GM12872 (cell line): ENCODE measurements at regions not wholly inside any gene's neighbourhood (a gene's known extent, or its start where the extent isn't known, plus 50 kb on each side); places are given as distances from the start of the nearest gene placed in this dataset.

ENCODE experiments used
- TF ChIP-seq, protein P1 (sequence below): IDR thresholded peaks from 3 replicates; pipeline ENCODE4 v1.5.1; 2011; ENCODE audit warnings: low read depth, mild to moderate bottlenecking, low read length, moderate library complexity; ENCODE audit not compliant: insufficient read depth

- TF ChIP-seq, protein P1, sequence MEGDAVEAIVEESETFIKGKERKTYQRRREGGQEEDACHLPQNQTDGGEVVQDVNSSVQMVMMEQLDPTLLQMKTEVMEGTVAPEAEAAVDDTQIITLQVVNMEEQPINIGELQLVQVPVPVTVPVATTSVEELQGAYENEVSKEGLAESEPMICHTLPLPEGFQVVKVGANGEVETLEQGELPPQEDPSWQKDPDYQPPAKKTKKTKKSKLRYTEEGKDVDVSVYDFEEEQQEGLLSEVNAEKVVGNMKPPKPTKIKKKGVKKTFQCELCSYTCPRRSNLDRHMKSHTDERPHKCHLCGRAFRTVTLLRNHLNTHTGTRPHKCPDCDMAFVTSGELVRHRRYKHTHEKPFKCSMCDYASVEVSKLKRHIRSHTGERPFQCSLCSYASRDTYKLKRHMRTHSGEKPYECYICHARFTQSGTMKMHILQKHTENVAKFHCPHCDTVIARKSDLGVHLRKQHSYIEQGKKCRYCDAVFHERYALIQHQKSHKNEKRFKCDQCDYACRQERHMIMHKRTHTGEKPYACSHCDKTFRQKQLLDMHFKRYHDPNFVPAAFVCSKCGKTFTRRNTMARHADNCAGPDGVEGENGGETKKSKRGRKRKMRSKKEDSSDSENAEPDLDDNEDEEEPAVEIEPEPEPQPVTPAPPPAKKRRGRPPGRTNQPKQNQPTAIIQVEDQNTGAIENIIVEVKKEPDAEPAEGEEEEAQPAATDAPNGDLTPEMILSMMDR = no peak
Observed at GRCh38 chr5:163789870-163790269, 284.5 kb downstream of the MAT2B start.

DNA sequence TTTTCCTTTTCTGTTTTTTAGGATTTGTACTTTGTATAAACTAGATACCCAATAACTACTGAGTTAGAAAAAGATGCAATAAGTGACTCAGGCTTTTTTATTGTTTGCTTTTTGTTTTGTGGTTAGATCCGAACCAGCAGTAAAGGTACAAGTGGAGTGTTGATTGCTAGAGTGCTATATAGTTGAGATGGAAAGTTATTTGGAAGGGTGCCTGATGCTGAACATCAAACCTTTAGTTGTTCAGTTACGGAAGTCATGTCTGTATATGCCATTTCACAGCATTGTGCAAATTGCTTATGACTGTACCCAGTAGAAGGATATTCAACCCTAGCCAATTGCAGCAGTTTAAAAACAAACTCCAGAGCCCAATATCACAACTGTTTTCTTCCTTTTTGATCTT, 285.1 kb downstream of the MAT2B start:
- TF ChIP-seq, protein P1 = no peak

GRCh38 chr5:163794993-163795392, 289.6 kb downstream of the MAT2B start:
- TF ChIP-seq, protein P1 = no peak

DNA sequence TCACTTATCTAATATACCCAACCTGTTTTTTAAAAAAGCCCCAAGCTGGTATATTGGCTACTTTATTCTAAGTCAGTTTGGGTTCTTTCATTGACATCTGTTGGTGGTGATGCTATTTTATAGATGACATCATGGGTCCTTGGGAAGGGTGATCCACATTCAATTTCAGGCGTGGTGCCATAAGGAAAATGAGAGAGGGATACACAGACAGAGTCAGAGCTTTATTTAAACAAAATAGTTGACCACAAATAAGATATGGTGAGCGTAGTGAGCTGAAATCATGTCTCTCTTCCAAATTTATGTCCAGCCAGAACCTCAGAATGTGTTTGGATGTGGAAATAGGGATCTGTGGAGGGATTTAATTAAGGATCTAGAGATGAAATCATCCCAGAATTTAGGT, 302.4 kb downstream of the MAT2B start:
- TF ChIP-seq, protein P1 = no peak

GRCh38 chr5:163809473-163809872, 304.1 kb downstream of the MAT2B start:
- TF ChIP-seq, protein P1 = no peak

DNA sequence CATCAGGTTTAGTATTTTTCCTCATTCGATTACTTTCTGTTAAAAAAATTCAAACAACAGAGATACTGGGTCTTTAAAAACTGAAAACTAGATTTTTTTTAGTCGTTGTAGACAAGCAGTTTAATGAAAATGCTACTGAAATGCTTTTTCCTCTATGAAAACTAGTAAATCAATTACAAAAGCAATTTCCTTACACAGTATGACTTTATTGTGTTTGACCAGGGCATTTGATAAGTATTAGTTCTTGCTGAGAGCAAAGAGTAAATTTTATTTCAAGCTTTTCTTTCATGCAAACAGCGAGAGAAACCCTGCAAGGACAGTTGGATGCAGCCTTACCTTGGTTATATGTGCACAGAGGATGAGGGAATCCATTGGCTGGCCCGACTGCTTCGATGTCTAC, 308.5 kb downstream of the MAT2B start:
- TF ChIP-seq, protein P1 = no peak

GRCh38 chr5:163815240-163815791, 309.9 kb downstream of the MAT2B start:
- TF ChIP-seq, protein P1 = no peak
